Activated CD4-positive, alpha-beta memory T cell treated with anti-CD3 and anti-CD28 coated beads for 36 hours (primary cell): ENCODE measurements at regions not wholly inside any gene's neighbourhood (a gene's known extent, or its start where the extent isn't known, plus 50 kb on each side); places are given as distances from the start of the nearest gene placed in this dataset.

Experiments used
- CTCF ChIA-PET: fragments of 350-600 bp; sonication (Branson Sonifier 250); formaldehyde crosslinking; loops from one replicate; lab custom pipeline; 2021; ENCODE audit warnings: antibody characterized with exemption, inconsistent platforms; lab: Charles Lee
- POLR2A ChIA-PET: fragments of 350-600 bp; sonication (Branson Sonifier 250); formaldehyde crosslinking; loops from one replicate; lab custom pipeline; 2021; ENCODE audit warnings: antibody characterized with exemption; lab: Charles Lee
- DNase-seq: peaks from one replicate; pipeline ENCODE4 v3.0.0-alpha.2; 2020
- H3K27ac Mint-ChIP-seq: one replicate; pipeline ENCODE4 v1.8.0; 2021; ENCODE audit warnings: mixed read lengths
- H3K27me3 Mint-ChIP-seq: one replicate; pipeline ENCODE4 v1.8.0; 2021; ENCODE audit warnings: mixed read lengths
- H3K36me3 Mint-ChIP-seq: one replicate; pipeline ENCODE4 v1.8.0; 2021; ENCODE audit warnings: mixed read lengths
- H3K4me1 Mint-ChIP-seq: one replicate; pipeline ENCODE4 v1.8.0; 2021; ENCODE audit warnings: low read depth, mixed read lengths
- H3K4me3 Mint-ChIP-seq: one replicate; pipeline ENCODE4 v1.8.0; 2021; ENCODE audit warnings: mild to moderate bottlenecking, mixed read lengths
- H3K9me3 Mint-ChIP-seq: one replicate; pipeline ENCODE4 v1.8.0; 2021; ENCODE audit warnings: mixed read lengths
- intact Hi-C: fragments of 100-400 bp; cut with micrococcal nuclease; formaldehyde crosslinking; loops from one replicate; pipeline ENCODE4 v1.15.1; 2023

DNA sequence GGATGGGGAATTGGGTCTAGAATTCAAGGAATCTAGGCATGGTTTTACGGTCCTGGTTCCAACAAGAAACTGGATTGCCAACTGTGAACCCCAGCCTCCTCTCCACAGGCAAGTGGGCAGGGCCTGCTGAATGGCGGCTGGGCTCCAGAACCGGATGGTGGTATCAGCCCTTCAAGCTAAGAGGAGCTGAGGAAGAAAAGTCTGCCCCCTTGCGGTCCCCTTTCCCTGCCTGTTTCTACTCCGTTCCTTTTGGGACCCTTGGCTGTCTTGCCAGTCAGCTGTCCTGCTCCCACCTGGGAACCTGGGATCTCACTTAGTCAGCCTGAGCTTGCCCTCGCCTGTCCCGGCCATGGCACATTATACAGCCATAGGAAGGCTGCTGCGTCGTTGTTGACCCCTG is 234.4 kb upstream of the DAPK1 start:
- ChIA-PET POLR2A (no interaction called here), CTCF (no interaction called here)
- Mint-ChIP-seq H3K27me3 (no peaks in the 10 kb centered on the region), H3K4me1 (no peaks in the 10 kb centered on the region), H3K4me3 (no peak overlapping the region), H3K27ac (no peak overlapping the region), H3K36me3 (no peaks in the 10 kb centered on the region), H3K9me3 (no peaks in the 10 kb centered on the region)
- no peak for DNase-seq
- intact Hi-C loops = no loop called here

DNA sequence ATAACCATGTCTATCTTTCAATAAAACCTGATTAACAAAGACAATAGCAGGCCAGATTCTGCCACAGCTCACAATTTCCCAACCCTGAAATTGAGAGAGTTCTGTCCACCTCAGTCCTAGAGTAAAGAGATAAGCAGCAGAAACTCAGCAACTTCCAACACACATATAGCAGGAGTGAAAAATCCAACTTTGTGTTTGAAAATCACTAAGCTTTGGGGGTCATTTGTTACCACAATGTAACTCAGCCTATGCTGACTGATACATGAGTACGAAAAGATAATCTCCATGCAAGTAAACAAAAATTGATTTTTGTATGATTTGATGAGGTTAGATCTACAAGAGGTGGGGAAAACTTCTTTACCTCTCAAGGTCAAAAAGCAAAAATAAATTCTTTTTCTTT is 231.0 kb upstream of the DAPK1 start:
- H3K9me3 Mint-ChIP-seq = no peaks in the 10 kb centered on the region
- intact Hi-C loops = no loop called here
- no peaks in the 10 kb centered on the region for H3K4me1 Mint-ChIP-seq
- H3K27ac Mint-ChIP-seq = no peak overlapping the region
- no peaks in the 10 kb centered on the region for H3K36me3 Mint-ChIP-seq
- CTCF ChIA-PET = no interaction called here
- H3K27me3 Mint-ChIP-seq = peaks cover 4% of the 10 kb centered on the region
- POLR2A ChIA-PET = no interaction called here
- no peak overlapping the region for H3K4me3 Mint-ChIP-seq
- no peak for DNase-seq

DNA sequence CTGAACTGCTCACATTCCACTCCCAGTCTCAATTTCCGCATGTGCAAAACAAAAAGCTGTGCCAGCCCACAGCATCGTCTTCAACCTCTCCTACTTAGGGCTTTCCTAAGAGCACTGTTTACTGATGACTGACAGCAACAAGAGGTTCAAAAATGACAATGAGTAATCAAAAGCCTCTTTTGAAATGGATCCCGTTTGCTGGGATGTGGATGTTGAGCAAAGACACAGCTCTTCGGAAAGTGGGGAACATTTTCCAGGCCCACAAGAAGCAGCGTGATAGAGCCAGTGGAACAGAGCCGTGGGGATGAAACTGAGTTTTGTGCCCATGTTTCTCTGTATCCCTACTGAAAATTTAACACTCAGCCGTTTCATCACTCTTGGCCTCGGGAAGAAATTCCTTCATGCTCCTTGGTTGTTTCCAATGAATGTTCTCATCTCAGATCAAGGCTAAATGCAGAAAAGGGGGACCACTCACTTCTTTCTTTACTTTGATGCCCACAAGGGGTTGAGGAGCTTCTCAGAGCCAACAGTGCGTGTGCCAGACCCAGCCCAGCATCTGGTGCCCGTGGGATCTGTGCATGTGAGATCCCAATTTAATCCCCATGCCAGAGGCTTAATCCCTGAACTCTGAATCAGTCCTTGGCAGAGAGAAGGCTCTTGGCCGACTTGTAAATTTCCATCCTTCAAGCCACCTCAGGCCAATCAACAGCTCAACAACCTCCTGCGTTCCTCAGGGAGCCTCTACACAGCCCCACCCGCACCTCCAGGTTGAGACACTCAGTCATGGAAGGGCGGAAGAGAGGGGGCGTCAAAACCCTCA is 230.2 kb upstream of the DAPK1 start:
- H3K36me3 Mint-ChIP-seq = no peaks in the 10 kb centered on the region
- POLR2A ChIA-PET = no interaction called here
- intact Hi-C loops = no loop called here
- no peak overlapping the region for H3K4me3 Mint-ChIP-seq
- H3K27me3 Mint-ChIP-seq = peaks cover 4% of the 10 kb centered on the region
- H3K4me1 Mint-ChIP-seq = no peaks in the 10 kb centered on the region
- no peaks in the 10 kb centered on the region for H3K9me3 Mint-ChIP-seq
- CTCF ChIA-PET = no interaction called here
- no peak overlapping the region for H3K27ac Mint-ChIP-seq
- DNase-seq = no peak

DNA sequence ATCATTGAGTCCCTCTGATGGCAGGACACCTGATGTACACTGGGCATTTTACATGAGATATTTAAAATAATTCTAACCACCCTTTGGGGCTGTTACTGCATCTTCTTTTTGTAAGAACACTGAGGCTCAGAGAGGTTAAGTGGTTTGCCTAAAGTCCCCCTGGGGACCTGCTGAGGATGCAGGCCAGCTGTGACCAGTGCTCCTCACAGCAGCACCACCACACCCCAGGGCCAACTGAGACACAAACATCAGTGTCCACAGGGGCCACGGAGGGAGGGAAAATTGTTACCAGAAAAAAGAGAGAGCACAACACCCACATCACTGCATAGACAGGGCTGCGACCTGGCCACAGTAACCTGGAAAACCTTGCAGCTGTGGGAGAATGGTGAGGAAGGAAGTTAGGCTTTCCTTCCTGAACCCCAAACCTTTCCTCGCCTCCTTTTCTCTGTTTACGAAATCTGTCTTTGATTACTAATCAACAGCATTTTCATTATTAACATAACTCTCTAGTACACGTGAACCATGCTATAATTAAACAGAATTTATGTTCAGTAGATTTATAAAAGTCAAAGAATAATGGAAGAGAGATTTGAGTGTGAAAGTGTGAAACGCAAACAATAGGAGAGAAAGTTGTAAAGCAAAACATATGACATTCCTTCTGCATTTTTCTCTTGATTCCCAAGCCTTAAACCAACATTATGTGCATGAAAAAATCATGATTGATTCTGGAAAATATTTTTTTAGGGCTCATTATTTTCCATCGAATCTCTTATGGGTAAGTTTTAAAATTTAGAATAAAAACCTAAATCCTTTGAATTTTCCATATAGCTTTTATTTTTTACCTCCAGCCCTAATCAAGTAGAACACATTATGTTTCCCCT is 228.1 kb upstream of the DAPK1 start:
- Mint-ChIP-seq H3K4me1 (no peaks in the 10 kb centered on the region), H3K9me3 (no peaks in the 10 kb centered on the region), H3K4me3 (no peak overlapping the region), H3K27ac (no peak overlapping the region), H3K36me3 (no peaks in the 10 kb centered on the region), H3K27me3 (peaks cover 8% of the 10 kb centered on the region)
- DNase-seq = no peak
- ChIA-PET CTCF (no interaction called here), POLR2A (no interaction called here)
- intact Hi-C loops = no loop called here

DNA sequence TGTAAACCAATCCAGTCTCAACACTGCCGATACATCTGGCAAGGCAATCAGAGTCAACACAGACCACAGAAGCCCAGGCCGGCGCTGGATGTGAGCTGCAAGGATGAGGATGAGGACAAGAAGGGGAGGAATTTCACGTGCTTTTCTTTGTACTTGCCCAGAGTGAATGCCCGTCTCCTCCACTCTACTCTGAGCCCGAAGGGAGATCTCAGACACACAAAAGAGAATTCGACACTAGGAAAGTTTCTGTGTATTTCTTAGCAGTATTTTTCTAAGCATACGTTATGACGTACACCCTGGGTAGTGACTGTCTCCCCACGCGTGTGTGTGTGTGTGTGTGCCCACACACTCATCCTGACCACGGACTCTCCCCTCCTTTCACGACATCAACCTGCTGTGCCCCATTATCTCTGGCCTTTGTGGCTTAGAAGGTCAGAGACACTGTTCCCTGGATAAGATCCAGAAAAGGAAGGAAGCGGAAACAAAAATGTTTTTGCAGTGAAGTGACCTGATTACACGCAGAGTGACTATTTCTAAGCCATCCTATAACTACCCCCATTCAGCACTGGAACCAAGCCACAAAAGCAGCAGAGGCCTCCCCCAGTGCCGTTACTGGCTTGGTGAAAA is 227.3 kb upstream of the DAPK1 start:
- Mint-ChIP-seq H3K27ac (no peak overlapping the region), H3K9me3 (no peaks in the 10 kb centered on the region), H3K4me3 (no peak overlapping the region), H3K27me3 (peaks cover 8% of the 10 kb centered on the region), H3K4me1 (peaks cover 2% of the 10 kb centered on the region), H3K36me3 (no peaks in the 10 kb centered on the region)
- no peak for DNase-seq
- intact Hi-C loops = no loop called here
- CTCF ChIA-PET = interaction anchor here (1.2 kb wide), 1 partner anchor 54 kb away, joined by 4 read pairs; no protein-coding TSS in a partner anchor
- POLR2A ChIA-PET = no interaction called here

DNA sequence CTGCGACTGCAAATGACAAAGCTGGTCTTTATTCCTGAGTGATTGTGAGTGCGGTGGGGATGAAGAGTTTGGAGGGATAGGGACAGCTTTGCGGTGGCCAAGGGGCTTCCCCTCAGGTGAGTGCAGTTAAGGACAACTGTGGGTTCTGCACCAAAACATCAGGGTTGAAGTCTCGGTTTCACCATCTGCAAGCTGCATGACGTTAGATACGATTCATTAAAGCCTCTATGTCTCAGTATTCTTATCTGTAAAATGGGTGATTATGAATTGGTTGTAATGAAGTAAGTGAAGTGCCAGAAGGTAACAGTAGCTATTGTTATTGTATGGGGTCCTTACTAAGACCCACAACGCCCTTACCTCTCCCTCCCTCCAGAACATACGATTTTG is 226.8 kb upstream of the DAPK1 start:
- Mint-ChIP-seq H3K27me3 (peaks cover 8% of the 10 kb centered on the region), H3K27ac (no peak overlapping the region), H3K9me3 (no peaks in the 10 kb centered on the region), H3K36me3 (no peaks in the 10 kb centered on the region), H3K4me1 (peaks cover 4% of the 10 kb centered on the region), H3K4me3 (no peak overlapping the region)
- POLR2A ChIA-PET = no interaction called here
- no peak for DNase-seq
- intact Hi-C loops = no loop called here
- CTCF ChIA-PET = interaction anchor here (1.2 kb wide), 1 partner anchor 54 kb away, joined by 4 read pairs; no protein-coding TSS in a partner anchor

DNA sequence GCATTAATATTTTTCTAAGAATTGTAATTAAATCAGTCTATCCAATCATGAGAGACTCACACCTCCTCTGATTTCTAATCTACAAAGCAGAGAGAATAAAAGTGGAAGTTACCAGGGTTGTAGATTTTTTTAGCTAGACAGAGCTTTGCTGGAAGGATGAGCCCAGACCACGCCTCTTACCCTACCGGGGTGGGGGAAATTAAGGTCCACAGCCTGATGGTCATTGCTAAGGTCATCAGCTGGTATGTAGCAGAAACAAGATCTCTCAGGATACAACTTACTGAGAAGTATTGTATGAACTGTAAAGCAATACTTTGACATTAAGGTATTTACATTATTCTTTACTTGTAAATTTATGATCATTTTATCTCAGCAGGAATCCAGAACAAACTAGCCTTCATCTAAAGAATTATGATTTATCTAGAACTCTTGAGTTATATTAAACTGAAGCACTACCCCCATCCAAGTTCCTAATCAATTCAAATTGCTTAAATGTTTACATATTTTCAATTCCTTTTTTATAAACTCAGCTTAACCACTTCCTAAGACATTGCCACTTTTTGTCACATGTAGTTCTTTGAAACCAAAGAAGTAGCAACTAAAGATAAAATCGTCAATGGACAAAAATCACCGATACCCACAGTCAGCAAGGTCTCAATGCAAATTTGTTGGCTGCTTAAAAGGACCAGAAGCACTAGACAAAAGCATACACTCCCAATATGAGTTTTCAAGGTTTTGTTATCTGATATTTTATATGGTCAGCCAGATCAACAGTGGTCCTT is 225.8 kb upstream of the DAPK1 start:
- peaks cover 8% of the 10 kb centered on the region for H3K27me3 Mint-ChIP-seq
- H3K36me3 Mint-ChIP-seq = no peaks in the 10 kb centered on the region
- DNase-seq = no peak
- peaks cover 10% of the 10 kb centered on the region for H3K4me1 Mint-ChIP-seq
- H3K27ac Mint-ChIP-seq = no peak overlapping the region
- intact Hi-C loops = no loop called here
- CTCF ChIA-PET = interaction anchor here (1.2 kb wide), 1 partner anchor 53 kb away, joined by 4 read pairs; no protein-coding TSS in a partner anchor
- H3K9me3 Mint-ChIP-seq = no peaks in the 10 kb centered on the region
- H3K4me3 Mint-ChIP-seq = no peak overlapping the region
- POLR2A ChIA-PET = no interaction called here

DNA sequence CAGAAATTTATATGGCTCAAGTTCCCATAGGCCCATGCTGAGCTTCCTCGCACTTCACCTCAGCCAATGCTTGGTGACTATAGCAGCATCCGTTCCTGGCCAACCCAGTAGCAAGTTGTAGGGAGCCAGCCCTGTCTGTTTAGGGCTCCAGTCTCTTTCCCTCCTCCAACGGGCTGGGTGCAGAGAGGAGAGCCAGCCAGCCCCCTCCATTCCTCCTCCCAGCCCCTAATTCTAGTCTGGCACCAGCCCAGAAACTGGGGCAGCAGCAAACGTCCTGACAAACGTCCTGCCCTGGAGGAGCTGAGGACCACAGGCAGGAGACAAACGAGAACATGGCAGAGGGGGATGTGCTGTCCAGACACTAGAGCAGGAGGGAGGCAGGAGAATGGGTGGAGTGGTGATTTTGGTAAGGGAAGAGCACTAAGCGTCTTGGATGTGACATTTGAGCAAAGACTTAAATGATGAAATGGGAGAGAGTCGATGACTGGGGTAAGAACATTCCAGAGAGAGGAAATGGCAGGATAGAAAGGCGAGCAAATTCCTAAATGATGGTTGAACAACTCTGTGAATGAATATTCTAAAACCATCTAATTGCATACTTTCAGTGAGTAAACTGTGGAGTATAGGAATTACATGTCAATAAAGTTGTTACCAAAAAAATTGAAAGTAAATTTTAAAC is 222.5 kb upstream of the DAPK1 start:
- H3K9me3 Mint-ChIP-seq = no peaks in the 10 kb centered on the region
- intact Hi-C loops = no loop called here
- peaks cover 8% of the 10 kb centered on the region for H3K27me3 Mint-ChIP-seq
- ChIA-PET POLR2A (no interaction called here), CTCF (no interaction called here)
- H3K36me3 Mint-ChIP-seq = no peaks in the 10 kb centered on the region
- H3K27ac Mint-ChIP-seq = no peak overlapping the region
- DNase-seq = no peak
- peaks cover 16% of the 10 kb centered on the region for H3K4me1 Mint-ChIP-seq
- no peak overlapping the region for H3K4me3 Mint-ChIP-seq

DNA sequence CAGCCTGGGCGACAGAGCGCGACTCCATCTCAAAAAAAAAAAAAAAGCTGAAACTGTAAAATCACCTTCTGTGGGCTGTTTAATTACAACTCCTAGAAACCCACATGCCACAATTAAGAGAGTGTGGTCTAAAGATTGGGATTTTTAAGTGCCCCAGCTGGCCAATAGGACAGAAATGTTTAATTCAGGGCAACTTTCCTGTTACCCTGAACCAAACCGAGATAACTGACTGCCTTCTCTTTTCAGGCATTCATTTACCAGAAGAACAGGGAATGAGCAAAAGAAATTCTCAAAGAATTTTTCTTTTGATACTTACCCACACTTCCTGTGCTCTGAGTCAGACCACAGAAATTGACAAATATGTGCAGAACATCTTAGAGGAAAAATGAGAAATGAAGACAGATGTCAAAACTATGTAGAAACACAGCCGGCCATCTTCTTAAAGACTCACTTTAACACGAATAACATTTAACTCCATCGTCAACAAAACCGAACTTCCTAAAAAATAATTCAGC is 221.3 kb upstream of the DAPK1 start:
- Mint-ChIP-seq H3K9me3 (no peaks in the 10 kb centered on the region), H3K36me3 (no peaks in the 10 kb centered on the region), H3K27ac (peak overlapping the region; percentile 13), H3K27me3 (peaks cover 5% of the 10 kb centered on the region), H3K4me3 (no peak overlapping the region), H3K4me1 (peaks cover 16% of the 10 kb centered on the region)
- intact Hi-C loops = no loop called here
- CTCF ChIA-PET = interaction anchor here (0.6 kb wide), 2 partner anchors 110 to 275 kb away, joined by 3 to 4 read pairs; no protein-coding TSS in a partner anchor
- POLR2A ChIA-PET = no interaction called here
- no peak for DNase-seq

DNA sequence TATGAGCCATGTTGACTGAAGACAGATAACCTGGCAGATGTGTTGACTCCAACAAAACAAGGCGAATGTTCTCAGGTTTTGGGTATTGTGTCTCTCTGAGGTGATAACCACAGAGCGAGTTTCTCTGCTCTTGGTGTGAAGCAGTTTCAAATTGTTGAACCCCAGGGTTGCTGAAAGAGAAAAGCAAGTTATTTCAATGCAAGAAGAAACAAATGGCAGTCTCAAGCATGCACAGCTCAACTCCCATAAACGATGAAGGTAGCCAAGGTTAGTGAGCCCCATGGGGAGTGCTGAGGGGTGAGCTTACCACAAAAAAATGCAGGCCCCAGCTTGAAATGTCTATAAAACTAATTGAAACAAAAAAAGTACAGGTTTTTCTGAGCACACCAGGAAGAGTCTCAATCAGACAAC is 220.8 kb upstream of the DAPK1 start:
- CTCF ChIA-PET = interaction anchor here (0.6 kb wide), 1 partner anchor 275 kb away, joined by 3 read pairs; no protein-coding TSS in a partner anchor
- intact Hi-C loops = no loop called here
- Mint-ChIP-seq H3K36me3 (no peaks in the 10 kb centered on the region), H3K27ac (peak overlapping the region; percentile 13), H3K4me1 (peaks cover 16% of the 10 kb centered on the region), H3K4me3 (no peak overlapping the region), H3K9me3 (no peaks in the 10 kb centered on the region), H3K27me3 (peaks cover 5% of the 10 kb centered on the region)
- no peak for DNase-seq
- POLR2A ChIA-PET = no interaction called here

DNA sequence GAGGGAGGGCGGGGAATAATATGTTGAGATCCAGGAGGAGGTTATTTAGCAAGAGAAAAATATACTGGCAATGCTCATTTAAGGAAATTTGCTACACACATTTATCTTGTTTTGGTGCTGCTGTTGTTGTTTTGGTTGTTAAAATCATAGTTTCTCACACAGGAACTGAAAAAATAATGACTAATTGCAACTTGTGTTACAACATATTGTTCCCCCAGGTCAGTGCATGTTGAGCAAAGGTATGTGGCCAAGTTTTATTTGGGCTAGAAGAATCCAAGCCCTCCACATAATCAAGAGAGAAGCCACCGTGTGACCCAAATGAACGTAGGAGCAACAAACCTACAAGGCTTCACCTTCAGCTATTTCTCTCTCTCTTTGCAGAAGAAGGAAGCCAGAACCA is 220.3 kb upstream of the DAPK1 start:
- H3K27me3 Mint-ChIP-seq = peaks cover 5% of the 10 kb centered on the region
- H3K36me3 Mint-ChIP-seq = no peaks in the 10 kb centered on the region
- no peak overlapping the region for H3K27ac Mint-ChIP-seq
- H3K4me3 Mint-ChIP-seq = no peak overlapping the region
- ChIA-PET POLR2A (no interaction called here), CTCF (no interaction called here)
- H3K9me3 Mint-ChIP-seq = no peaks in the 10 kb centered on the region
- H3K4me1 Mint-ChIP-seq = peaks cover 16% of the 10 kb centered on the region
- intact Hi-C loops = no loop called here
- no peak for DNase-seq
